ENCODE measurements at regions not wholly inside any gene's neighbourhood (a gene's known extent, or its start where the extent isn't known, plus 50 kb on each side); places are given as distances from the start of the nearest gene placed in this dataset.

GRCh38 chr12:67370979-67371378 is 101.8 kb downstream of the CAND1 start:
- no peak for DNase-seq

- no peak for DNase-seq
Measured at GRCh38 chr12:67377021-67377420, 107.9 kb downstream of the CAND1 start.

GRCh38 chr12:67377541-67377940 is 108.4 kb downstream of the CAND1 start:
- DNase-seq = no peak

DNA sequence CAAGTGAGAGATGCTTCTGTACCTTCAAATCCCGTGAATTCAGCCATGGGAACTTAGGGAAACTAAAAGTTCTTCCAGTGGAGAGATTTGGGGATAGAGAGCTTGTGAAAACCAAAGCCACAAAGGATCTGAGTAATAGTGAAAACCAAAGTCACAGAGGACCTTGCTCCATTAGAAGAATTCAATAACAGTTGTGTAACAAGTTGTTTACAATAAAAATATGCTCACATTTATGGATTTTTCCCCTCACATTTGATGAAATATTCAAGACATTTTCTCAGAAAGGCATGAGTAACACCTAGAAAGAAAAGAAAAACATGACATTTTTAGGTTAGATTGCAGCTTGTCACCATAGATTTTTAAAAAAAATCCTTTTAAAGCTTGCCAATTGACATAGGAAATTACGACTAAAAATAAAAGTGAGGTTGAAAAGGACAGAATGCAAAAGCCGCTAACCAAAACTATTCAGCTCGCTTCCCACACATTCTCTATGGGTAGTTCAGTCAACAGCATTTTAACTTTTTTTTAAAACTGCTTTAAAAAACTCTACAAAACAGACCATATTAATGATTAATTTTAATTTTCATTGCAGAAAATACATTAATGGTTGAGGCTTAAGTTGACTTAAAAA is 113.2 kb downstream of the CAND1 start:
- DNase-seq = no peak

DNA sequence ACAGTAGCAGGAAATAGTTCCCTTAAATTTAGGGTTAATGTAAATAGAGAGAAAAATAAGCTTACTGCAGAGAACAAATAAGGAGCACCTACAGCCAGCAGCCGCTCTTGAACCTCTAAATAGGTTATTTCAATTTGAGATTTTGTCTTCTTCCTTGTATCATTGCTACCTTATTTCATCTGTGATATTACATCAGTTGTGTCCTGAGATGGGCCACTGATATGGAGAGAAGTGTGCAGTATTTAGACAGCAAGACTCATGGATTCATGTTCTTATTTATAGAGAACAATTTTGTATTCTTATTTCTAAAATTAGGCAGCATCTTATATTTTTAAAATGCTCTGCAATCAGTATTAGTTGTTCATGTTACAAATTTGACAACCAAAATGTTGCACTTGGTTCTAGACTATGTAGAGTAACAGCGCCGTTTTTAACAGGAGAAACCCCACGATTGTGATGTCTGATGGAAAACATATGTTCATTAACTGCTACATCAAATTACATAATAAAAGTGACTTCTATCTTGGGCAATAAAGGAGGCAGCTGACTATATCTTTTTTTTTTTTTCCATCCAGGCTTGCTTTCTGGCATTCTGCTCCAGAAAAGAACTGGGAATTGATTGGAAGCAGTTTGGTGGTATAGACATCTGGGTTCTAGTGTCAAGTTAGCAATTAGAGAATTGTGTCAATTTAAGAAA is 117.9 kb downstream of the CAND1 start:
- DNase-seq = no peak

GRCh38 chr12:67388331-67389138 is 119.4 kb downstream of the CAND1 start:
- DNase-seq = no peak

GRCh38 chr12:67390273-67390672 is 121.1 kb downstream of the CAND1 start:
- no peak for DNase-seq

DNA sequence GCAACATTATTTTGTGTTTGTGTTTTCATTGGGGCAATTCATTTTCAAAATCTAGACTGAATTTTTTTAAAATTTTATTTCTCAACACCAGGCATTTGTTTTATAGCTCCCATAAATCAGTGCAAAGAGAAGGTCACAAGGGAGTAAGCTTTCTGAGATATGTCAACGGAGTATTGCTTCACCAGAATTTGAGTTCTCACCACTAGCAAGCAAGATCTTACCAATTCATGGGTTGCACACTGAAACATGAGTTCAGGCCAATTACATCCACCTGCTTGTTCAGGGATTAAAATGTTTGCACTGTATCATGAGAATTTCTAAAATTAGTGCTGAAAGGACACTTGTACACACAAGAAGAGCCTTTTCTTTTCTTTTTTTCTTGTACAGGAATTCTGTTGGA is 121.9 kb downstream of the CAND1 start:
- no peak for DNase-seq

DNA sequence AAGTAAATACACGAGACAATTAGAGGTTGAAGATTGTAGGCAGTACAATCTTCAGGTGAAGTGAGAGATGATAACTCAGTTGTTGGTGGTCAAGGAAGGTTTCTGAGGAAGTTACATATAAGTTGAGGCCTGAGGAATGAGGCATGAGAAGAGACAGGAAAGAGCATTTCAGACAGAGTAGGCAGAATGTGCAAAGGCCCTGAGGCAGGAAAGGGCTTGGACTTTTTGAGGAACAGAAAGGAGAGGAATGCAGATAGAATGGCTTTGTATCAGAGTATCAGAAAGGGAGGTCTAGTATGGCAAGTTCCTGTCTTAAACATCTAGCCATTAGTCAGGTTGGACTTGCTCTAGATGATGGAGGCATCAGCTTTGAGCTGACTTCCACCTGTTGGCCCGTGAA is 122.5 kb downstream of the CAND1 start:
- DNase-seq = no peak

GRCh38 chr12:67394550-67394949 is 125.4 kb downstream of the CAND1 start:
- no peak for DNase-seq

DNA sequence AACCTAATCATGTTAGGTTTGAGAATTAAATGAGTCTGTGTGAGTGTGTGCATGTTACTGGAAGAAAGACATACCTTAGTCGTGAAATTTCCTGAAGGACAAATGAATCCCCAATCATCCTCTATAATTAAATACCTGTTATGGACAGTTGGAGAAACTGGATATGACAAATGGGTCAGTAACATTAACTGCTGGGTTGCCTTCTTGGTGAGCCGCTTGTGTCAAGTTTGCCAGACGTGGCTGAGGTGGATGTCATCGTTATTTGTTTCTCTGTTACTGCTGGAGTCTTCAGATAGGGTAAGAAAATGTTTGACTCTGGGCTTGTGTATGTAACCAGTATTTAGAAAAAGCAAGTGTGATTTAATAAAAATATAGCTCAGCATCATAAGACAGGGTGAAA is 131.6 kb downstream of the CAND1 start:
- DNase-seq = no peak

- no peak for DNase-seq
Measured at GRCh38 chr12:67410246-67410645, 141.1 kb downstream of the CAND1 start.

- no peak for DNase-seq
Measured at GRCh38 chr12:67410667-67411067, 141.5 kb downstream of the CAND1 start.

DNA sequence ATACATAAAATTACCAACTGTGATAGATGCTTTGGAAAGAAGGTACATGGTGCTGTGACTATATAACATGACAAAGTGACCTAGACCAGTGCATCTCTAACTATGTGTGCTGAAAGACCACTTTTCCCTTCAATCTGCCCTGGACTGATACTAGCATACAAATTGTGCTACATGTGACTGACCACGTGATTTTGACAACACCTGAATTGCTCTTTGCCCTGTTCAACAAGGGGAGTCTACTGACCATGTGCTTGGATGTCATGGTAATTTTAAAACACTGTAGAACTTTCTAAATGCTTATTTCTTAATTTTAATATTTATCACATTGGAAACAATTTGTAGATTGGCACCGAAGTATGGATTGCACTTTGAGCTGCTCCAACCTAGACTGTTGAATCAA is 142.4 kb downstream of the CAND1 start:
- DNase-seq = no peak

GRCh38 chr12:67413577-67413976 is 144.4 kb downstream of the CAND1 start:
- DNase-seq = no peak

- DNase-seq = no peak
Measured at GRCh38 chr12:67414011-67414715, 145.0 kb downstream of the CAND1 start.

DNA sequence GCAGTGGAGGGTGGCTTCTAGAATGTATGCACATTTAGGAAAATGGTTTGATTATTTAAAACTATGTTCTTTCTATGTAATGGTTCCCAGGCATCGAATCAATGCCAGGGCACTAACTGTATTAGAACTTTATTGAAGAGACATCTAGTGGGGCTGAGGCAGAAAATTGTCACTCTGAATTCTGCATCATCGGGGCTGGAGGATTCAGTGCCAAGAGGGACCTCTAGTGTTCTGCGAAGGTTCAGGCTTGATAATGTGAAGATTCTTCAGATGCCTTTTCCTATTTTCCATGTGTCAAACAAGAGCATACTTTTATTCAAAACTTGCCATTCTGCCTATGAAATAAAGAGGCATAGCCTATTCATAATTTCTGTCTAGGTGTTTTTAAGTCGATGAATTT is 146.3 kb downstream of the CAND1 start:
- DNase-seq = no peak

GRCh38 chr12:67419810-67420209 is 150.7 kb downstream of the CAND1 start:
- DNase-seq = no peak

DNA sequence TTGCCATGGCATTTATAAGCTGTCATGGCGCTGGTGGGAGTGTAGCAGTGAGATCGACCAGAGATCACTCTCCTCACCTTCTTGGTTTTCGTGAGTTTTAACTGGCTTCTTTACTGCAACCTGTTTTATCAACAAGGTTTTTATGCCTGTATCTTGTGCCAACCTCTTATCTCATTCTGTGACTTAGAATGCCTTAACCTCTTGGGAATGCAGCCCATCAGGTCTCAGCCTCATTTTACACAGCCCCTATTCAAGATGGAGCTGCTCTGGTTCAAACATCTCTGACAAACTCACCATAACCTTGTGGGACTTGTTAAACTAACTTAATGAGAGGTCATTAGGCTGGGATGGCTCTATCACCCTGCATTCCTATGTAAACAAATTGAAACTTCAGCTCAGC is 151.3 kb downstream of the CAND1 start:
- no peak for DNase-seq

DNA sequence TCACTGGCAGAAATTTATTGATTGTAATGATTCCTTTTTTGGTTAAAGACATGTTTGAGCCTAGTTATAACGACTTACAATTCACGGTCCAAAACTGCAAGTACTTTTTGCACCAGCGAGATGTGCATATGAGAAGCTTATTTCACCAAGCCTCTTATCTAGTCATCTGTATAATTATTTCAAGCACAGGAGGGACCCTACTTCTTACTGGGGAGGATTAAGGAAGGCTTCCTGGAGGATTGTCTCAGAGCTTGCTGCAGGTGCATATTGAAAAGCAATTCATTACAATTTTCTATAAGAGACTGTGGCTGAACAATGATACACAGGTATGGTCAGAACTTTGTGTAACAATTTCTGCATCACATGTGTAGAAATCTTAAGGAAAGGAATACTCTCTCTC is 152.9 kb downstream of the CAND1 start:
- DNase-seq = no peak

DNA sequence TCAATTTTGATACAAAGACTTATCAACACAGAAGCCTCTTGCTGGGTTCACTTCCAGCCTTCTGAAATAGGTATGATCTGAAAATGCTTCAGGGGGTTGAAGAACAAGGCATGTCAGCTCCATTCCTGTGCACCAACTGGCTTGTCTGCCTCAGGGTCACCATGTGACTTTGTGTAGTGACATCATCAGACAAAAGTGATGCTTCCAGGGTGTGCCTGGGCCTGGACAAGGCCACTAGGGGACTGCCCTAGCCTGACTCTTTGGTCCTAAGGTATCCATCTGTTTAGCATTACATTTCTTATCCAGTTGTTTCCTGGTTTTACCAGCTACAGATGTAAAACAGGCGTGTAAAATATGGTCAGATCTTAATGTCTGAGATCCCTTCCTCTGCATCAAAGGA is 155.6 kb downstream of the CAND1 start:
- DNase-seq = no peak

DNA sequence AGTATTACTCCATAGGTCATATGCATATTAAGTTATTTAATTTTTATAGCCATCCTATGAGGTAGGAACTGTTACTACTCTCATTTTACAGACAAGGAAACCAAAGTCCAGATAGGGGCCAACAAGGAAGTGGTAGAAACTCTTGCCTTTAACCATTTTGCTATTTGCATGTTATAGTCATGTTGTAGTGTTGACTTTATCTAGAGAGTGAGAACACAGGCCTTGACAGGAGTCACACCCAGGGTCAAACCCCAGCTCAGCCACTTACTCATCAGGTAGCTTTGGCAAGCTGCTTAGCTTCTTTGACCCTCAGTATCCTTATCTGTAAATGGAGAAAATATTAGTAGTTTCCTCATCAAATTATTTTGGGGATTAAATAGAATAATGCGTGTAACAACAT is 156.2 kb downstream of the CAND1 start:
- no peak for DNase-seq

DNA sequence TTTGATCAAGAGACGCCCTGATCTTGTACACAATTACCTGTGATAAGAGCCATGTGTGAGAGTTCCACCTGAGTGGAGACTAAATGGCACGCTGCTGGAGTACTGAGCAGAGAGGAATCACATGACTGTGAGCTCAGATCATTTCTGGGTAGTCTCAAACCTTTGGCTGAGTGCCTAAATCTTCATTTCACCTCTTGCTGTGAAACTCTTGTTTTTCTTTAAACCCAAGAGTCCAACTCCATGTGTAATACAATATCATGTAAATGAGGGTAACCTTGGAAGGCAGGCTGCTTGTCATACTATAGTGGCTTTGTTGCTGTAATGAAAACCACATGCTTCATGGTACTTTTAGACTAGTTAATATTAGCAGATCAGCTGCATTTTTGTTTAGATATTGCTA is 156.9 kb downstream of the CAND1 start:
- DNase-seq = no peak

DNA sequence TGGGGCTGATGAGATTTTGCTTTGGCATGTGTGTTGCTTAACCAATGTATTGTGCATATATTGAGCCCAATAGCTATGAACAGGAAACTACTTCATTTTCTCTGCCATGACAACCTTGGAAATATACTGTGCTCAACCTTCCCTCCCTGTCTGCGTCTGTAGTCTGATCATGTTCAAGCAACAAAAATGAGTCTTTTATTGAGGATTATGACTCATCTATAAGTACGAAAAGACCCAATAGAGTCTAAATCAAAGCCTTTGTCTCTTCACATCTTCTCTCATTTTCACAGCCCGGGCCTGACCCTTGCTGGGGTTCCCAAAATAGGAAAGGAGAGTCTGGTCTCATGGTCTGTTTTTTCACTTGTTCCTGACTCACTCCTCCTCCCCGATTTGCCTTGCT is 158.2 kb downstream of the CAND1 start:
- no peak for DNase-seq
